SK-N-SH (cell line): ENCODE measurements at regions not wholly inside any gene's neighbourhood (a gene's known extent, or its start where the extent isn't known, plus 50 kb on each side); places are given as distances from the start of the nearest gene placed in this dataset.

Experiments
- CTCF ChIA-PET: fragments of 300-600, 350-600 bp; formaldehyde crosslinking; extraction: SDS; loops from one replicate; lab custom pipeline; 2021; lab: Yijun Ruan, JAX
- POLR2A ChIA-PET: fragments of 350-600 bp; sonication (Branson Sonifier 250); formaldehyde crosslinking; extraction: SDS; loops from one replicate; lab custom pipeline; 2020; ENCODE audit warnings: antibody characterized with exemption, inconsistent platforms; lab: Yijun Ruan, JAX
- DNase-seq: peaks from one replicate; pipeline ENCODE4 v3.0.0; 2012
- H2AFZ ChIP-seq: fragments of 200-600 bp; sonication (generic); 2 replicates; pipeline ENCODE4 v1.8.1; 2016; ENCODE audit warnings: antibody characterized with exemption, mild to moderate bottlenecking, low read depth
- H3F3A ChIP-seq: fragments of 200-600 bp; sonication (generic); replicated peaks from 2 replicates; pipeline ENCODE3; 2016; ENCODE audit warnings: antibody characterized with exemption, mild to moderate bottlenecking; ENCODE audit not compliant: insufficient read depth
- H3K27ac ChIP-seq, 2 experiments: fragments of 200-500 bp in 1 of 2; fragments of 200-600 bp in 1 of 2; sonication (Bioruptor generic) in 1 of 2; sonication (generic), shearing (Covaris generic) in 1 of 2; 2 replicates each; pipeline versions ENCODE4 v1.5.1 to v1.6.1; 2014 to 2016; ENCODE audit warnings: low read depth in 2 of 2, inconsistent platforms in 1 of 2, low read length in 1 of 2, mild to moderate bottlenecking in 1 of 2, mixed read lengths in 1 of 2
- H3K27me3 ChIP-seq: fragments of 200-600 bp; sonication (generic), shearing (Covaris generic); 2 replicates; pipeline ENCODE4 v1.6.1; 2016; ENCODE audit warnings: mixed run types; ENCODE audit not compliant: insufficient read depth
- H3K36me3 ChIP-seq, 2 experiments: fragments of 200-500 bp in 1 of 2; fragments of 200-600 bp in 1 of 2; sonication (Bioruptor generic) in 1 of 2; sonication (generic) in 1 of 2; replicated peaks in 1 of 2; 2 replicates each; pipeline versions ENCODE3 to v1.5.1; 2014 to 2016; ENCODE audit warnings: low read length in 1 of 2, mild to moderate bottlenecking in 1 of 2; ENCODE audit not compliant: insufficient read depth in 2 of 2, control insufficient read depth in 1 of 2
- H3K4me1 ChIP-seq, 2 experiments: fragments of 200-500 bp in 1 of 2; fragments of 200-600 bp in 1 of 2; sonication (Bioruptor generic) in 1 of 2; sonication (generic), shearing (Covaris generic) in 1 of 2; 2 replicates each; pipeline versions ENCODE4 v1.5.1 to v1.6.1; 2014 to 2016; ENCODE audit warnings: low read depth in 1 of 2, low read length in 1 of 2, mixed run types in 1 of 2; ENCODE audit not compliant: insufficient read depth in 2 of 2, control insufficient read depth in 1 of 2
- H3K4me2 ChIP-seq: fragments of 200-600 bp; sonication (generic), shearing (Covaris generic); 2 replicates; pipeline ENCODE4 v1.6.1; 2017; ENCODE audit warnings: mixed run types
- H3K4me3 ChIP-seq, 2 experiments: fragments of 200-500 bp in 1 of 2; fragments of 200-600 bp in 1 of 2; sonication (Bioruptor generic) in 1 of 2; sonication (generic), shearing (Covaris generic) in 1 of 2; 2 replicates each; pipeline versions ENCODE4 v1.5.1 to v1.8.1; 2014 to 2016; ENCODE audit warnings: low read depth in 2 of 2, inconsistent platforms in 1 of 2, low read length in 1 of 2, mild to moderate bottlenecking in 1 of 2, mixed read lengths in 1 of 2, moderate library complexity in 1 of 2
- H3K79me2 ChIP-seq: fragments of 200-600 bp; sonication (generic); 2 replicates; pipeline ENCODE4 v1.8.1; 2017; ENCODE audit warnings: mild to moderate bottlenecking; ENCODE audit not compliant: insufficient read depth
- H3K9ac ChIP-seq: fragments of 200-600 bp; sonication (generic); 2 replicates; pipeline ENCODE4 v1.6.1; 2017; ENCODE audit warnings: mixed run types
- H3K9me2 ChIP-seq: fragments of 200-600 bp; sonication (generic); 2 replicates; pipeline ENCODE4 v1.6.1; 2017; ENCODE audit warnings: mixed run types
- H3K9me3 ChIP-seq: fragments of 200-600 bp; sonication (generic); 2 replicates; pipeline ENCODE4 v1.6.1; 2017; ENCODE audit warnings: mixed run types, mild to moderate bottlenecking, moderate library complexity
- H4K20me1 ChIP-seq: fragments of 200-600 bp; sonication (generic); 2 replicates; pipeline ENCODE4 v1.6.1; 2017; ENCODE audit warnings: mild to moderate bottlenecking, mixed run types; ENCODE audit not compliant: insufficient read depth
- CHD2 ChIP-seq: fragments of 150-350 bp; IDR thresholded peaks from 2 replicates; pipeline ENCODE4 v1.6.1; 2018; ENCODE audit warnings: low read length; ENCODE audit not compliant: partially characterized antibody
- ELF1 ChIP-seq: IDR thresholded peaks from 2 replicates; pipeline ENCODE4 v1.4.0; 2012
- EP300 ChIP-seq, 2 experiments: IDR thresholded peaks; 2 replicates each; pipeline versions ENCODE4 v1.4.0 to v1.6.1; 2012; ENCODE audit warnings: borderline replicate concordance in 1 of 2, low read depth in 1 of 2, low read length in 1 of 2
- FOSL2 ChIP-seq: IDR thresholded peaks from 2 replicates; pipeline ENCODE4 v1.4.0; 2012; ENCODE audit warnings: low read depth, mild to moderate bottlenecking, moderate library complexity, borderline replicate concordance
- GATA2 ChIP-seq: sonication (generic); formaldehyde crosslinking; IDR thresholded peaks from 2 replicates; pipeline ENCODE4 v1.5.0; 2020; ENCODE audit warnings: mild to moderate bottlenecking, missing genetic modification reagents
- JUND ChIP-seq: IDR thresholded peaks from 2 replicates; pipeline ENCODE4 v1.4.0; 2012
- MAX ChIP-seq: IDR thresholded peaks from 2 replicates; pipeline ENCODE4 v1.4.0; 2012; ENCODE audit warnings: low read depth
- NFIC ChIP-seq: IDR thresholded peaks from 2 replicates; pipeline ENCODE4 v1.4.0; 2012; ENCODE audit warnings: borderline replicate concordance
- PBX3 ChIP-seq: IDR thresholded peaks from 2 replicates; pipeline ENCODE4; 2012
- RAD21 ChIP-seq: IDR thresholded peaks from 2 replicates; pipeline ENCODE4 v1.6.1; 2012; ENCODE audit warnings: mild to moderate bottlenecking, low read length
- RCOR1 ChIP-seq: fragments of 150-350 bp; IDR thresholded peaks from 2 replicates; pipeline ENCODE4 v1.6.1; 2017; ENCODE audit warnings: antibody characterized with exemption, low read length
- RXRA ChIP-seq: IDR thresholded peaks from 2 replicates; pipeline ENCODE4 v1.4.0; 2012; ENCODE audit warnings: low read depth, mild to moderate bottlenecking, borderline replicate concordance
- TCF12 ChIP-seq: IDR thresholded peaks from 2 replicates; pipeline ENCODE4 v1.4.0; 2012
- USF1 ChIP-seq: IDR thresholded peaks from 2 replicates; pipeline ENCODE4 v1.4.0; 2012; ENCODE audit warnings: low read depth, borderline replicate concordance
- WGBS: methylation state at CpG from one replicate; pipeline ENCODE4 v1.1.6; 2017; ENCODE audit warnings: low lambda C conversion rate; 5-methylcytosine and 5-hydroxymethylcytosine counted together

GRCh38 chr13:47675871-47676270 is 325.2 kb downstream of the SUCLA2 start:
- H3K27ac ChIP-seq, result no peak overlapping the region
- peaks cover 9% of the 10 kb centered on the region for H3F3A ChIP-seq
- H4K20me1 ChIP-seq, result no peaks in the 10 kb centered on the region
- H3K9ac ChIP-seq, result no peak overlapping the region
- no peaks in the 10 kb centered on the region for H3K9me3 ChIP-seq
- TF ChIP-seq TCF12, result no peak
- TF ChIP-seq RCOR1, result no peak
- TF ChIP-seq JUND, result no peak
- no peak for TF ChIP-seq RAD21
- no peak for TF ChIP-seq CHD2
- ChIA-PET CTCF (no interaction called here), POLR2A (no interaction called here)
- 78% methylated on average over 4 of the region's 4 CpGs for WGBS
- no peaks in the 10 kb centered on the region for H3K27me3 ChIP-seq
- H2AFZ ChIP-seq, result no peak overlapping the region
- no peaks in the 10 kb centered on the region for H3K36me3 ChIP-seq
- H3K4me2 ChIP-seq, result no peak overlapping the region
- H3K4me1 ChIP-seq, result peaks cover 7 to 18% of the 10 kb centered on the region in 2 experiments; a peak in 3 of 4 replicates
- no peak for DNase-seq
- no peaks in the 10 kb centered on the region for H3K9me2 ChIP-seq
- no peaks in the 10 kb centered on the region for H3K79me2 ChIP-seq
- H3K4me3 ChIP-seq, result no peak overlapping the region

- H3K36me3 ChIP-seq, result no peaks in the 10 kb centered on the region
- ChIA-PET CTCF (interaction anchor here (1.7 kb wide), 1 partner anchor 16 kb away, joined by 3 read pairs; no protein-coding TSS in a partner anchor), POLR2A (no interaction called here)
- no peaks in the 10 kb centered on the region for H3K27me3 ChIP-seq
- peaks cover 9% of the 10 kb centered on the region for H3F3A ChIP-seq
- peak; percentile 1 for DNase-seq
- no peaks in the 10 kb centered on the region for H4K20me1 ChIP-seq
- WGBS, result 19% methylated on average over 5 of the region's 5 CpGs
- H3K27ac ChIP-seq, result peak overlapping the region; percentile 73 to 77
- no peaks in the 10 kb centered on the region for H3K9me2 ChIP-seq
- peak in 1 of 2 experiments; percentile 47; a peak in 2 of 4 replicates for TF ChIP-seq EP300 (IDR thresholded peaks at IDR 0.05; ENCODE audit: borderline replicate concordance in 1 of 2, low read depth in 1 of 2, low read length in 1 of 2)
- peak; percentile 65 for TF ChIP-seq NFIC
- peak; percentile 27; the same call in 1 of the 2 replicates for TF ChIP-seq FOSL2
- peak; percentile 69; the same call in 1 of the 2 replicates for TF ChIP-seq PBX3
- 0 out of 2 replicates have a peak, but pooled peaks have one; percentile 46 for TF ChIP-seq MAX
- no peak for TF ChIP-seq ELF1
- TF ChIP-seq USF1, result no peak
- TF ChIP-seq JUND, result peak; percentile 64
- 0 out of 2 replicates have a peak, but pooled peaks have one; percentile 9 for TF ChIP-seq RXRA
- 0 out of 2 replicates have a peak, but pooled peaks have one; percentile 17 for TF ChIP-seq GATA2 (CRISPR knock-in tag)
- peak; percentile 70 for TF ChIP-seq TCF12
- no peak overlapping the region for H3K9ac ChIP-seq
- H2AFZ ChIP-seq, result 0 out of 2 replicates have a peak overlapping the region, but pooled peaks have one; percentile 5
- peaks cover 7 to 18% of the 10 kb centered on the region in 2 experiments; a peak in 3 of 4 replicates for H3K4me1 ChIP-seq
- H3K4me2 ChIP-seq, result peak overlapping the region; percentile 13; the same call in 1 of the 2 replicates
- no peak overlapping the region for H3K4me3 ChIP-seq
- H3K79me2 ChIP-seq, result no peaks in the 10 kb centered on the region
- no peaks in the 10 kb centered on the region for H3K9me3 ChIP-seq
Measured at GRCh38 chr13:47673009-47673850, 327.8 kb downstream of the SUCLA2 start.
